ENCODE measurements at regions not wholly inside any gene's neighbourhood (a gene's known extent, or its start where the extent isn't known, plus 50 kb on each side); places are given as distances from the start of the nearest gene placed in this dataset.

GRCh38 chr11:11028017-11028692 lies 170.3 kb upstream of the ZBED5 start:
- Histone ChIP-seq H3K36me3 (ENCODE audit: control insufficient read depth, insufficient read depth, low read length) (no peaks in the 10 kb centered on the region), H3K27me3 (ENCODE audit: control insufficient read depth, insufficient read depth, low read length) (no peaks in the 10 kb centered on the region), H3K4me3 (ENCODE audit: low read depth, low read length) (no peak overlapping the region)
- TF ChIP-seq CTCF (IDR thresholded peaks at IDR 0.05; ENCODE audit: insufficient read depth, low read depth, low read length), result peak; percentile 85
- ChIA-PET POLR2A (no interaction called here), CTCF (interaction anchor here (0.6 to 12.3 kb wide), 40 partner anchors 9 to 889 kb away, joined by 3 to 195 read pairs (median 4); partner anchors contain the start of gene ZBED5)
- DNase-seq (ENCODE audit: low read depth), result no peak

- POLR2A ChIA-PET, result interaction anchor here (1.3 kb wide), 1 partner anchor 220 kb away, joined by 4 read pairs; no protein-coding TSS in a partner anchor
- H3K36me3 ChIP-seq (ENCODE audit: control insufficient read depth, insufficient read depth, low read length), result no peaks in the 10 kb centered on the region
- CTCF ChIA-PET, result interaction anchor here (0.7 to 12.3 kb wide), 27 partner anchors 8 to 763 kb away, joined by 3 to 195 read pairs (median 5); partner anchors contain the start of gene ZBED5
- no peak for TF ChIP-seq CTCF (IDR thresholded peaks at IDR 0.05; ENCODE audit: insufficient read depth, low read depth, low read length)
- DNase-seq (ENCODE audit: low read depth), result peak; percentile 46
- H3K27me3 ChIP-seq (ENCODE audit: control insufficient read depth, insufficient read depth, low read length), result no peaks in the 10 kb centered on the region
- H3K4me3 ChIP-seq (ENCODE audit: low read depth, low read length), result no peak overlapping the region
Observed at GRCh38 chr11:11027288-11027687, 169.4 kb upstream of the ZBED5 start.

- CTCF ChIA-PET, result interaction anchor here (0.6 to 12.3 kb wide), 7 partner anchors 12 to 762 kb away, joined by 3 to 195 read pairs (median 12); partner anchors contain the start of gene ZBED5
Observed at GRCh38 chr11:11025087-11025486, 167.2 kb upstream of the ZBED5 start.

GRCh38 chr11:11022125-11022730 lies 164.4 kb upstream of the ZBED5 start:
- Histone ChIP-seq H3K36me3 (ENCODE audit: control insufficient read depth, insufficient read depth, low read length) (no peaks in the 10 kb centered on the region), H3K4me3 (ENCODE audit: low read depth, low read length) (no peak overlapping the region), H3K27me3 (ENCODE audit: control insufficient read depth, insufficient read depth, low read length) (peaks cover 2% of the 10 kb centered on the region; the same call in 1 of the 2 replicates)
- ChIA-PET POLR2A (interaction anchor here (0.6 to 0.9 kb wide), 2 partner anchors 91 to 108 kb away, joined by 3 read pairs; no protein-coding TSS in a partner anchor), CTCF (interaction anchor here (1.1 to 12.3 kb wide), 12 partner anchors 11 to 765 kb away, joined by 3 to 195 read pairs (median 6); partner anchors contain the start of gene EIF4G2)
- DNase-seq (ENCODE audit: low read depth), result no peak
- TF ChIP-seq CTCF (IDR thresholded peaks at IDR 0.05; ENCODE audit: insufficient read depth, low read depth, low read length), result peak; percentile 53

More at GRCh38 chr11:11025087-11025486, 167.2 kb upstream of the ZBED5 start:
- no peak for TF ChIP-seq CTCF (IDR thresholded peaks at IDR 0.05; ENCODE audit: insufficient read depth, low read depth, low read length)
- no peak overlapping the region for H3K4me3 ChIP-seq (ENCODE audit: low read depth, low read length)
- DNase-seq (ENCODE audit: low read depth), result no peak
- H3K36me3 ChIP-seq (ENCODE audit: control insufficient read depth, insufficient read depth, low read length), result no peaks in the 10 kb centered on the region
- POLR2A ChIA-PET, result no interaction called here
- no peaks in the 10 kb centered on the region for H3K27me3 ChIP-seq (ENCODE audit: control insufficient read depth, insufficient read depth, low read length)

- CTCF ChIA-PET, result interaction anchor here (1.0 to 12.3 kb wide), 12 partner anchors 13 to 766 kb away, joined by 3 to 195 read pairs (median 5); partner anchors contain the start of gene EIF4G2
- H3K36me3 ChIP-seq (ENCODE audit: control insufficient read depth, insufficient read depth, low read length), result no peaks in the 10 kb centered on the region
- TF ChIP-seq CTCF (IDR thresholded peaks at IDR 0.05; ENCODE audit: insufficient read depth, low read depth, low read length), result no peak
- POLR2A ChIA-PET, result interaction anchor here (0.6 to 0.9 kb wide), 2 partner anchors 90 to 108 kb away, joined by 3 read pairs; no protein-coding TSS in a partner anchor
- peaks cover 2% of the 10 kb centered on the region; the same call in 1 of the 2 replicates for H3K27me3 ChIP-seq (ENCODE audit: control insufficient read depth, insufficient read depth, low read length)
- H3K4me3 ChIP-seq (ENCODE audit: low read depth, low read length), result no peak overlapping the region
- DNase-seq (ENCODE audit: low read depth), result no peak
Observed at GRCh38 chr11:11021563-11021962, 163.7 kb upstream of the ZBED5 start.

All from BJ (cell line).